M059J (cell line): ENCODE measurements at regions not wholly inside any gene's neighbourhood (a gene's known extent, or its start where the extent isn't known, plus 50 kb on each side); places are given as distances from the start of the nearest gene placed in this dataset.

Experiments
- DNase-seq: peaks from one replicate; pipeline ENCODE4 v3.0.0-alpha.2; 2012; ENCODE audit warnings: low read depth

DNA sequence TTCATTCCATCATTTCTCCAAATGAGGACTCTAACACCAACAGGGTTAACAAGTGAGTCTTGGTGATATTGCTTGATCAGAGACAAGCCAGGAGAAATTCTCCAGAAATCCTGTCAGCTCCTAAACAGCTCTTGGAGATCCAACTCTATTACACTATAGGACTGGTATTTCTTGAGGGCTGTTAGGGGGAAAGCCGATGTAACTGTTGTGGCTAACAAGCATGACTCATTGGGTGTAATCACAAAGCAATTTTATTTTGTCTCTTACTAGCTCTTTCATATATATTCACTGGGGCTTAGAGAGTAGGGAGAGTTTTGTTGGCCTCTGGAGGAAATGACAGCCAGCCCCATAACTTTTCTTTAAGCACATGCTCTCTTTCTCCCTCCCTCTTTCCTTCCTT lies 613.7 kb upstream of the USP9Y start:
- DNase-seq, result peak; percentile 0
